ENCODE measurements at regions not wholly inside any gene's neighbourhood (a gene's known extent, or its start where the extent isn't known, plus 50 kb on each side); places are given as distances from the start of the nearest gene placed in this dataset.

- DNase-seq (ENCODE audit: low spot score in 2 of 2), result no peak
- no peak for TF ChIP-seq CTCF (IDR thresholded peaks at IDR 0.05)
- Histone ChIP-seq H3K27me3 (no peaks in the 10 kb centered on the region), H3K4me1 (no peaks in the 10 kb centered on the region), H3K4me3 (no peak overlapping the region), H3K27ac (no peak overlapping the region), H3K36me3 (no peaks in the 10 kb centered on the region), H3K9me3 (no peaks in the 10 kb centered on the region)
- intact Hi-C loops (cut with DNase I), result no loop called here
These were observed 246.6 kb upstream of the ID4 start for GRCh38 chr6:19590501-19591131.

DNA sequence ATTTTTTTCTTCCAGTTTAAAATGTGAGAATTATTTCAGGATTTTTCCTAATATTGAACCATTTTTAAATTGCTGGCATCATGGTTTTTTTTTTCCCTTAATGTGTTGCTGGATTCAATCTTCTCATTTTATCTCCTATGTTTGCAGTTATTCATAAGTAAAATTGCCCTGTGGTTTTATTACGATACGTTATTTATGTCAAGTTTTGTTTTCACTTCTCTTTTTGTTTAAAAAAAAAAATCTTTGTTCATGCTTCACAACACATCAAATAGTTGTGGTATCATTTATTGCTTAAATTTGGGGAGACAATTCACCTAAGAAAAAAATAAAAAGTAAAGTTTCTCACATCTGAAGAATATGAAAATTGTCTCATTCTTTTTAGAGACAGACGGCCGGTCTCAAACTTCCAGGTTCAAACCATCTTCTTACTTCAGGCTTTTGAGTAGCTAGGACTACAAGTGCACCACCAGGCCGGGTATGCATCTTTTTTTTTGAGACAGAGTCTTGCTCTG lies 239.3 kb upstream of the ID4 start:
- Histone ChIP-seq H3K4me1 (no peaks in the 10 kb centered on the region), H3K27me3 (no peaks in the 10 kb centered on the region), H3K9me3 (no peaks in the 10 kb centered on the region), H3K36me3 (no peaks in the 10 kb centered on the region), H3K4me3 (no peak overlapping the region), H3K27ac (no peak overlapping the region)
- intact Hi-C loops (cut with DNase I), result no loop called here
- no peak for TF ChIP-seq CTCF (IDR thresholded peaks at IDR 0.05)
- DNase-seq (ENCODE audit: low spot score in 2 of 2), result no peak

DNA sequence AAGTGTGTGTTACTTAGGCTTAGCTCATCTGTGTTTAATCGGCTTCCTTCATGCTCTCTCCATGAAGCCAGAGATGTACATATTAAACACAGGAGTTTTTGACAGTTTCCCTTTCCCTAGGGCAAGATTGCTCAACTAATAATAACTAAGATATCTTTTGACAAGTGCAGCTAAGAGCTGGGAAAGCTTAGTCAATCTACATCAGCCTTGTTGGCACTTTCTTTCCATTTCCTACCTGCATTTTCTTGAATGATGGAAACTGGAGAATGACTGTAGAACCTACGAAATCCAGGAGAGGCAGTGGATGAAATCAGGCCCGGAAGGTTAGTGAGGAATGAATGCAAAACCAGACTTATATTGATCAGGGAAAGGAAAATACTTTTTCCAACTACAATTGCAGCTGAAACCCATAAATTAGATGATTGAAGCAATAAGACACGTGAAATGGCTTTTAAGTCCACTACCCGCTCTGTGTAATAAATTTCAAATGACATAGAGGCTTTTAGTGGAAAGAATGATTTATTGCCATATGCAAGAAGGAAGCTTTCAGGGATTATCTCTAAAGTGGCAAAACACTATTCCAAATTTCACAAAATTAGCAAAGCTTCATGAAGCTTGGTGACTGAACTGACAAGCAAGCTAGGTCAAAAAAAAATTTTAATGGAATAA lies 237.2 kb upstream of the ID4 start:
- H3K27ac ChIP-seq, result no peak overlapping the region
- intact Hi-C loops (cut with DNase I), result no loop called here
- no peaks in the 10 kb centered on the region for H3K4me1 ChIP-seq
- no peaks in the 10 kb centered on the region for H3K9me3 ChIP-seq
- no peaks in the 10 kb centered on the region for H3K27me3 ChIP-seq
- no peak for TF ChIP-seq CTCF (IDR thresholded peaks at IDR 0.05)
- H3K36me3 ChIP-seq, result no peaks in the 10 kb centered on the region
- no peak overlapping the region for H3K4me3 ChIP-seq
- DNase-seq (ENCODE audit: low spot score in 2 of 2), result no peak

DNA sequence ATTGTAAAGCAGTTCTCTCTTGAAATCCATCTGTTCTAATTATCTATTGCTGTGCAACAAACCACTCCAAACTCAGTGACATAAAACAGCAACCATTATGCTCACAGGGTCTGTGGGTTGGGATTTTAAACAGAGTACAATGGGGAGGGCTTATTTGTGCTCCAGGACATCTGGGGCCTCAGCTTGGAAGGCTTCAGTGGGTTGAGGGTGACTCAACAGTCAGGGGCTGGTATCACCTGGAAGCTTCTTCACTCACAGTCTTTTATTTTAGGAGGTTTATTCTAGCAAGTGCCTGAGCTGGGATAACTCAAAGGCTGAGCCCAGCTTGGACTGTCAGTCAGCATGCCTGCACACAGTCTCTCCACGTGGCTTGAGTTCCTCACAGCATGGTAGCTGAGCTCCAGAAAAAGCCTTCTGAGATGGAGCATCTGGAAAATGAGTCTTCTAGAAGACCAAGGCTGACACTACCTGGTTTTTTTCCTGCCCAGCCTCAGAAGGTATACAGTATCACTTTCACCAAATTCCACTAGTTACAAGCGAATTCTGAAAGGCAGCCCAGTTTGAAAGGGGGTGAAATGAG lies 234.6 kb upstream of the ID4 start:
- Histone ChIP-seq H3K27me3 (no peaks in the 10 kb centered on the region), H3K36me3 (no peaks in the 10 kb centered on the region), H3K4me1 (no peaks in the 10 kb centered on the region), H3K4me3 (no peak overlapping the region), H3K27ac (no peak overlapping the region), H3K9me3 (no peaks in the 10 kb centered on the region)
- intact Hi-C loops (cut with DNase I), result no loop called here
- TF ChIP-seq CTCF (IDR thresholded peaks at IDR 0.05), result no peak
- DNase-seq (ENCODE audit: low spot score in 2 of 2), result no peak

DNA sequence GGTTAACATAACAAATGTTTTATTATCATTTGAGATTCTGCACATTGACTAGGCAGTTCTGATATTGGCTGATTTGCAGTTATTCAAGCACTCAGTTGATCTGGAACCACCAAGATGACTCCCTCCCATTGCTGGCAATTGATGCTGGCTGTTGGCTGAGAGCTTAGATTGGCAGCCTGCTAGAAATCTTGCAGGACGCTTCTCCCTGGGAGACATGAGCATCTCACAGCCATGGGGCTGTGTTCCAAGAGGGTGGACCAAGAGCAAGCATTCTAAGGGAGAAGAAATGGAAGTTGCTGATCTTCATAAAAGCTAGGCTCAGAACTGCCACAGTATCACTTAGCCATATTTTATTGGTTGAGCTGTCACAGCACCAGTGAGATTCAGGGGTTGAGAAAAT lies 233.4 kb upstream of the ID4 start:
- H3K4me1 ChIP-seq, result no peaks in the 10 kb centered on the region
- intact Hi-C loops (cut with DNase I), result no loop called here
- DNase-seq (ENCODE audit: low spot score in 2 of 2), result no peak

More for the DNA sequence above, 233.4 kb upstream of the ID4 start:
- Histone ChIP-seq H3K27ac (no peak overlapping the region), H3K4me3 (no peak overlapping the region), H3K27me3 (no peaks in the 10 kb centered on the region), H3K36me3 (no peaks in the 10 kb centered on the region), H3K9me3 (no peaks in the 10 kb centered on the region)
- no peak for TF ChIP-seq CTCF (IDR thresholded peaks at IDR 0.05)

Measured in ascending aorta (tissue), 2 donors.